NOMO-1 treated with dmso at 0.1 percent for 144 hours (cell line): ENCODE measurements at regions not wholly inside any gene's neighbourhood (a gene's known extent, or its start where the extent isn't known, plus 50 kb on each side); places are given as distances from the start of the nearest gene placed in this dataset.
"Not testable (repeated sequence)": the region's sequence is repeated elsewhere in the genome, so short reads cannot be mapped to it uniquely, and the experiment has no call there.

ENCODE experiments used
- DNase-seq: peaks from one replicate; lab custom pipeline; 2025; ENCODE audit not compliant: unreplicated experiment; lab: John Stamatoyannopoulos, UW

DNA sequence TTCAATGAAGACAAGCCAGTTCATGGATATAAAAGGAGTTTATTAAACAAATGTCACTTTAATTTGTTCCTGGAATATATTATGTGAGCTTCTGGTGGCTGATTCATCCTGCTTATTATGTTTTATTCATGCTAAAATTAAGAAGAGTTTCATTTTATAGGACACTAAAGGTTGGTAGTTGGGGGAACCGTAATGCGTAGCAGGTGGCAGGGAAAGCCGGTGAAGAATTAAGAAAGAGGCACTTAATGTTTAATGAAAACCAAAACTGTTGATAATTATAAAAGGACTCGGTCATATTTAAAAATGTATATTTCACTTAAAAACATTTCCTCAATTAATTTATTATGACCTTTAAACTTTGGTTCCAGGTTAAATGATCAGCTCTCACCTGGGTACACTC, 94.3 kb downstream of the XKR3 start:
- DNase-seq: not testable (repeated sequence)

DNA sequence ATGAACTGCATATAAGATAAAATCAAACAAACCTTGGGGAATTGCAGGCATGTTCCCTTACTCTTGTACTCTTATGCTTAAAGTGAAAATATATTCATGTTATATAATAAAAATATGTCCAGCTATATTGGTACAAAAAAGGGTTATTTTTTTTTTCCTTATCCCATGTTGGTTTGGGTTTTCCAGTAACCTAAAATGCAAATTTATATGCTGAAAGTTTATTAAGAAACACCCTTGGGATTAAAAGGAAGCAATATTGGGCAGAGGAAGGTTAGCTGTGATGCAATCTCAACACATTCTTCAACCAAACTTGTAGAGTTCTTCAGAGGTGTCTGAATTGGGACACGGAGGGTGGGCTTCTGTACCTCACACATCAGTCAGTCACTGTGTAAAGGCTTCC, 97.7 kb downstream of the XKR3 start:
- DNase-seq: not testable (repeated sequence)

DNA sequence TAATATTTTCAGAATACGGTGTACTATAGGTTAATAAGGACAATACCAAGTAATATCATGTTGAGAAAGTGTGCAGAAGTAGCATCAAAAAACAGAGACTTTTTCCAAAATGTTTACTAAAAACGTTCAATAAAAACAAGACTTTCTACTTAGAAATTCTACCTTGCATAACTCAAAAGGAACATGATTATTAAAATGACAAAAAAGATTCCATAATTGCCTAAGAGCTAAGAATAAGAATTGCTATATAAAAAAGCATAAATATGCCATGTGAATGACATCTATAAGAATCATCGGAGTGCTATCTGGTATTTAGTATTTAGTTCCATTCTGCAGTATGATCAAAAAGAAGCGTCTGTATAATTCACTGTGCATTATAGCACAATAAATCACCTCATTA, 102.0 kb downstream of the XKR3 start:
- not testable (repeated sequence) for DNase-seq

DNA sequence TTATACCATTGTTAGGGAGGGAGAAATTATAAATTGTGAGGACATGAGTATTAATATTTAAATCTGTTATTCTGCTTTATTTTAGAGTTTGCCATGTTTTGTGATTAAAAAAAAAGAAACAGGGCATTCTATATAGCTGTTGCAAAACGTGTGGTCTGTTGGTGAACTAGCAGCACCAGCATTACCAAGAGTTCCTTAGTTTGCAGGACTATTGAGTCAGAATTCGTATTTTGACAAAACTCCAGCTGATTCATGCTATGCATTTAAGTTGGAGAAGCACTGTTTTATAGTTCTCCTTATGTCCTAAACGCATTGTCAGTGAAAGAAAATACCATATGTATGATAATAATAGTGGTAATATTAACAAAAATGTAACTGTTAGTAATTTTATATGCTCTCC, 102.6 kb downstream of the XKR3 start:
- DNase-seq: peak; percentile 26

DNA sequence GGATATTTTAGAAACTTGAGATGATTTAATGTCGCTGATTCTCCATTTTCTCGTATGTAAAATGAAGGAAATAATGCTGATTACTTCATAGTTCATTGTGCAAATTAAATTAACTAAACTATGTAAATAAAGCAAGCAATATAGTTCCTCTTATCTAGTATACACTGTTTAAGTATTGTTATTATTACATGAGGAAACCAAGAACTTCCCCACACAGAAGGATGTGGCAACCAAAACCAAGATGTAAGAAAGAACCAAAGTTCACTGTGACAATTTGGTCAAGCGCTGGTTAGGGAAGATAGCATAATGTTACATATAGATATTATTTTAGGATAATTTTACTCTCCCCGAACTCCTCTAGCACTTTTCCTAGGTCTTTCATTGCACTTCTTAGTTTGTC, 103.2 kb downstream of the XKR3 start:
- peak; percentile 66 for DNase-seq

DNA sequence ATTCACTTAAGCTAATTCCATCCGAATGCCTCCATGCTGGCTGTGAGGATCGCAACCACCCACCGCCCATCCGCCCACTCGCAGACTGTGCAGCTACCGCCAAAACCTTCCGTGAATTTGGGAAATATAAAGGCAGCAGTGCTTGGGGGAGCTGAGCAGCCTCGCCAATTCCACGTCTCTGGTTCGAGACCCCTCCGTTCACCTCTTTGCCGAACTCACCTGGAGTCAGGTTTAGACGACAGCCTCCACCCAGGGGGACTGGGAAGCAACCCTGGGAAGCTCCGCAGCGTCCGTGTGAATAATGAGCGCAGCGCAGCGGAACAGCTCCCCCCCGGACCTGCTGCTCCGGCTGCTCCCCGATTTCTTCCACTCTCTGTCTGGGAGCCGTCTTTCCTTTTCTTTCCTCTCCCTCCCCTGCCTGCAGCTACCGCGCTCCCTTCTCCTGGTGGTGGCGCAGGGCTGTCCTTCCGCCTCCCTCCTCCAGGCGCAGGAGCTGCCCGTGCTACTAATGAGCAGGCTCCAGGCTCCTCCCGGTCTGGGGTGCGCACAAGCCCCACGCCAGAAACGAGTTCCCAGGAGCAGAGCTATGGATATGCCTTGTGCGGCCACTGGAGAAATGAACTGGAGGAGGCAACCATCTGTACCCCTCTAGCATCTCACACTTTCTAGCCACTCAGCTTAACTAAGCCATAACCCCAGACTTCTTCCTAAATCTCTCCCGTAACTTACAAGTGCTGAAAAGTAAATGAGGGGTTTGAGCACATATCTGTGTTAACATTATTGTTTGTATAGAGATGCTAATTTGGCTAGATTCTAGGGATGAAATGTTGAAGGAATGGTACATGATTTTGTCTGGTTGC, 107.3 kb downstream of the XKR3 start:
- DNase-seq: no peak

DNA sequence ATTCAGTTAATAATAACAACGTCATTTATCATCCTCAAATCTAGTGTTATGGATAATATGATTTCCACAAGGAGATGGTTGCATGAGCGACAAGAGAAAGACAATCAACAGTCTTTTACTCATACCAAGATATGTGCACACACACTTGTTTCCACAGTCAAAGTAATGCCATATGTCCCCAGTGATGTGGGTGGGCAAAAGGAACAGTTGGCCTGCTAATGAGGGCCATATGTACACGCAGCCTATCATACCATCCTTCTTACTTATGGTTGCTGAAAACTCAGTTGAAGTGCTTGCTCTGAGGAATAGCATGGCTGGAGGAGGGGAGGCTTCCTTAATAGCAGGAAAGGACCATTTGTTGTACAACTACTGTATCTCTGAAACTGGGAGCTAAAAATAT, 110.6 kb downstream of the XKR3 start:
- not testable (repeated sequence) for DNase-seq

DNA sequence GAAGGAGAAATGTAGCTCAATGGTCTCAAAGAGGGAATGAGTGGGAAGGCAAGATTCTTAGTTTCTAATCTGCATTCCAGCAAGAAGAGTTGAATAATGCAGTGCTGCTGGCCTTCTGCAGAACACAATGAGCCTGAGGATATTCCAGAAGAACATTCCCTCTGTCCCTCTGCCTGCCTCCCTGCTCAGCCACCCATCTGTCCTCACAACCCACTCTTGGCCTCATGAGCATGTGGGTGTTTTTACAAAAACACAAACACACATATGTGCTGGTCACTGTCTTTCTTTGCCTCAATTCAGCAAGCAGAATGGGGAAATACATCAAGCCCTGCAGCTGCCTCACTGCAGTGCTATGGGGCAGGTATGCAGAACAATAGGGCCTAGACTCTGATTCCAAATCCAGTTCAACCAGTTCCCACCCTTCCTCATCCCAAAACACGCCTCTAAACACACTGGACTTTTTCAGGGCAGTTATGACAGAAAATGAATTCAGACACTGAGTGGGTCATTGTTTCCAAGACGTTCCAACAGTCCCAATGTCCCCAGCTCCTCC, 109.8 kb upstream of the CCT8L2 start:
- not testable (repeated sequence) for DNase-seq

DNA sequence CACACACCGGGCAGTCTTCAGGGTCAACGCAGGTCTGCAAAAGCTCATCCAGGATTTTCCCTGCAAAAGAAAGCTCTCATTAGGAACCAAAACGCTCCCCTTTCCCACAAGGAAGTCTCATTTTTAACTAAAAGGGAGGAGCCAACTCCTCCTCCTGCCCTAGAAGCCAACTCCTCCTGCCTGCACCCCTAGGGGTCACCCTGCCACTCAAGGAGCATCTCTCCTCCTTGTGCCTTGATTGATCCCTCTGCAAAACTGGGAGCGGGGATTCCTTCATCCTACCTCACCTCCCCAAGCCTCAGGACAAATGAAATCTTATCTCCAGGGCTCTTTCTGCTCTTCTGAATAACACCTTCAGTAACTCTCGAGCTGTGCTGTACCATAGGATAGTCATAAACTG, 107.8 kb upstream of the CCT8L2 start:
- DNase-seq: not testable (repeated sequence)

DNA sequence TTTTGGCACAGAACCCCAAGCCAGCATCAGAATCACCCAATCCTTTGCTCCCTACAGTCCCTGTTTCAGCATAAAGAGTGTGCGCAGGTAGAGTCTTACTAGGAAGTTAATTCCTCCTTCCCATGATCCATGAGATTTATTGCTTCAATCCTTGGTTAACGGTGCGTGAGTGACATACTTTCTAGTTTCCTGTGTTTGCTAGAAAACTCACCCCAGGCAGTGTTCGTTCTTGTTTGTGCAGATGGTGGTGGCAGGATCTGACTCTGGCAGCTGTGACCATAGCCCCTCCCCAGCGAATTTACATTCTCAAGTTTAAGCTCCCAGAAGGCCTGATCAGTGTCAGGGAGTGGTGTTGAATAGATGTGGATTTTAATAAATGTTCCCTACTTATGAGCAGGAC, 106.7 kb upstream of the CCT8L2 start:
- DNase-seq: no peak

DNA sequence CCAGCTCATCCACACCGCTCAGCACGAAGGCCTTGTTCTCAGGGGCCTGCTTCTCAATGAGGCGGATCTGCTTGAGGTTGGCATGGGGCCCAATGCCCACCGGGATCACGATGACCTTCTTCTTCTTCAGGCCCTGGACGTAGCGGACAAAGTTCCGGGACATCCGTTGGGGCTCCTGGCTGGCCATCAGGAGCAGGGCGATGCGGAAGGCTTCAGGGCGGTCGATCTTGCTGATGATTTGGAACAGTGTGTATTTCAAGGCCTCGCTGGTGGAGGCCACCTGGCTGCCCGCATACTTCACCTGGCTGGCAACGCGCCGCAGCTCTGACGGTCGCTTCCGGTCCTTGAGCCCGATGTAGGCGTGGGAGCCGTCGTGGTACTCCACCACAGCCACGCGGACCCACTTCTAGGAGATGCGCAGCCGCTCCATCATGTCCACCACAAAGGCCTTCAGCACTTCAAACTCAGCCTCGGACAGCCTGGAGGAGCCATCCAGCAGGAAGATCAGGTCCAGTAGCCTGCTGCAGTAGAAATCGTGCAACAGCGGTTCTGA, 105.0 kb upstream of the CCT8L2 start:
- DNase-seq: not testable (repeated sequence)

DNA sequence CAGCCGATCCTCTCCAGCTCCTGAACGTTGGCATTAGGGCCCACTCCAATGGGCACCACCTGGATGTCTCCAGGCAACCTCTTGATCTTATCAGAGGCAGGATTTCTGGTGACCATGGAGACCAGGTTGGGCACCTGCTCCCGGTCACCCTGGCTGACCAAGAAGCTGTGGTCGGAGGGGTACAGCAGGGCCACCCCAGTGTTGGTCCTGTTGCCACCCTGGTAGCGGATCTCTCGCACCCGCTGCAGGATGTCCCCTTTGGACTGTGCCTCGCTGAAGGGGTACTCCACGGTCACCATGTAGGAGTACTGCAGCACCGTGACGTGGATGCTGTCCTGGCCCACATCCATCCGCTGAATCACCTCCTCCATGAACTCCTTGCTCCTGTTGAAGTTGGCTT, 104.3 kb upstream of the CCT8L2 start:
- DNase-seq: not testable (repeated sequence)

DNA sequence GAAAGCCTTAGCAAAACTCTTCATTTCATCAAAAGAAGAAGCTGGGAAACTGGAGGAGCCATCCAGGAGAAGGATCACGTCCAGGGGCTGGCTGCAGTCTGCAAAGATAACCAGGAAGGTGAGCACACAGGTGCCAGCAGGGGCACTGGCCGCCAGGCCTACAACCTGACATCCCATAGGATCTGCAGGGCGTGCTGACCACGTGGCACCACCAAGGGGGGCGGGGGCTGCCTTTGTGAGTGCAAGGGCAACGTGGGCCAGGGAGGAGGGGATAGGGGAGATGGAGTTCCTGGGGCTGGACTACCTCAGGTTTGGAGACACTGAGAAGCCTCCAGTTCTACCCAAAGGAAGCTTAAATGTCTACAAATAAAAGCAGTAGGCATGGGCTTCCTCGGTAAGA, 102.7 kb upstream of the CCT8L2 start:
- no peak for DNase-seq

DNA sequence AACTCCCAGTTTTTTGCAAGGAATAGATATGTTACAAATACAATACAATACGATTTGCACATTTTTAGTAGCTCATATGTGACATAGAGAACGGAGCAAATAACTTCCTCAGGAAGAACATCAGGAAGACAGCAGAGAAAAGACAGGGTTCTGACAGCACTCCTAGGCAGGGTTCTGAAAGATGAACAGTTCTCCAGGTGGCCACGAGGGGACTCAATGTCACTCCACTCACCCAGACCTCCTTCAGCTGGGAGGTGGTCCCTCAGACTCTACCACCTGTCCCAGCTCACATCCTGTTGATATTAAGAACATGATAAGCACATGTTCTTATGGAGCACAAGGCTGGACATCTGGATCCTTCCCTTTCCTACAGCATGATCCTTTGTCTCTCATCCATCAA, 101.1 kb upstream of the CCT8L2 start:
- DNase-seq: not testable (repeated sequence)

DNA sequence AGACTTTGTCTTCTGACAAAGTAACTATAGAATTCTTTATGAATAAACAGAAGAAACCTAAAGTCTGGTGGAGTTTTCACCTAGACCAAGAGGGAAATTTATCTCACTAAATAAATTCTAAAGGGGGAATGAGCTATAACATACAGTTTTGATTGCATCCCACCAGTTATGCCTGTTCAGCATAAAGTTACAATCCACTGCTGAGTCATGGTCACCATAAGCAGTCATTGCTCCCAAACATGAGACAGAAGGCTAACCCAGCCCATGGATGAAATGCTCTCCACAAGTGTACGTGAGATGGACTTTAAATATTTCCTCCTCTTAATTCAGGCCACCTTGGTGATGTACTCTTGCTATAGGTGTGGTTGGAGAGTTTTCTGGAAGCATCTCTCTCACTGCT, 96.7 kb upstream of the CCT8L2 start:
- not testable (repeated sequence) for DNase-seq

DNA sequence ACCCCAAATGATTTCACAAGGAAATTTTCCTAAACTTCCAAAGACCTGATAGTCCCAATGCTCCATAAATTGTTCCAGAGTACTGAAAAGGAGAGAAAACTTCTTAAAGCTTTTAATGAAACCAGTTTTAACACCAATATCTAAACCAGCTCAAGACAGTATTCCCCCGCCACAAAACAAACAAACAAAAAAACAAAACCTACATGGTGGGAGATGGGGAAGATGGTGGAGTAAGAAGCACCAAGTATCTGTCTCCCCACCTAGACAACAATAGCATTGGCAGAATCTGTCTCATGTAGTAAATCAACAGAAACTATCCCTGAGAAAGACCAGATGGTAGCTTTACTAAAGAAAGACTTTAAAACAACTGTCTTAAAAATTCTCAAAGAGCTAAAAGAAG, 88.7 kb upstream of the CCT8L2 start:
- DNase-seq: not testable (repeated sequence)

DNA sequence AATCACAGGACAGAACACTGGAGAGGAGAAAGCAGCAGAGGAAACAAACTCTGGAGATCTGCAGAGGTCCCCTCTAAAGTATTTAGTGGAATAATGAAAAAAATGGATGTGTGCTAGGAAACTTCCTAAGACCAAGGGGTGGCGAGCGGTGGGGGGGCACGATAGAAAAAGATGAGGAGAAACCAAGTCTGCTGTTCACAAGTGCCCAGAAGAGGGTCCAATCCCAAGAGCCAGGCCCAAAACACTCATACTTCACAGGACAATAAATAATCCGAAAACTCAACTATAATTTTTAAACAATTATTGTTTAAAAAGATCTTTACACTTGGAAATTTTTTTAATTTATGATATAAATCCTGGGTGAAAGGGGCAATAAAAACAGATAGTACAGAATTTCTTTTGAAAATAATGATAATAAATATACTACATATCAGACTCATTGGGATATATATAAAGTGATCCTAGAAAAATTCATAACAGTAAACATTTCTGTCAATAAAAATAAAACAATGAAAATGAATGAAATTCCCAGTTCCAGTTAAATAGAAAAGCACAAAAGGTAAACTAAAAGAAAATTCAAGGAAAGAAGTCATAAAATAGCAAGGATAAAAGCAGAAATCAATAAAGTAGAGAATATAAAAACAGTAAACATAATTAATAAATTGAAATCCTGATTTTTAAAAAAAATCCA, 87.7 kb upstream of the CCT8L2 start:
- not testable (repeated sequence) for DNase-seq

DNA sequence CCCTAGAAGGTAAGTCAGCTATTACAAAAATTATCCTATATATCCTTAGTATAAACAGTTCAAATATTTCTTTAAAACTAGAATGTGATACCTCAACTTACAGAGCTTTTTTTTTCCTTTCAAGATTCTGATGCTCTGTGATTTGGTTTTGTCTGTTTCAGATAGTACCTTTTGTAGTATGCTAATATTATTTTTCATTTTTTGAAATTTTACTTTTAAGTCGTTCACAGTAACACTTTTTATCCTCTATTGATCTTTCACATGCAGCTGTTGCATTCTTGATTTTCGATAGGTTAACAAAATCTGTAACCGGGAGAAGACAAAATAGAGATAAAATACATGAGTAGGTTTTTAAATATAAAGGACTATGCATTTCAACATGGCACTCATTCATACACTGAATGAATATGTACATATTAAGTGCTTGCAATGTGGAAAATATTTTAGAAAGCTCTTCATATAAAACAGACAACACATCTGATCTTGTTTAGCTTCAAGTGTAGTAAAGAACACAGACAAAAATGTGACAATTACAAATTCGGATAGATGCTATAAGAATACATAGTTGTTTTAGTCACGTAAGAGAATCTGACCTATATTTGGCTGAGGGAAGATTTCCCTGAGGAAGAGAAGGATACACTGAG, 86.7 kb upstream of the CCT8L2 start:
- DNase-seq: not testable (repeated sequence)

DNA sequence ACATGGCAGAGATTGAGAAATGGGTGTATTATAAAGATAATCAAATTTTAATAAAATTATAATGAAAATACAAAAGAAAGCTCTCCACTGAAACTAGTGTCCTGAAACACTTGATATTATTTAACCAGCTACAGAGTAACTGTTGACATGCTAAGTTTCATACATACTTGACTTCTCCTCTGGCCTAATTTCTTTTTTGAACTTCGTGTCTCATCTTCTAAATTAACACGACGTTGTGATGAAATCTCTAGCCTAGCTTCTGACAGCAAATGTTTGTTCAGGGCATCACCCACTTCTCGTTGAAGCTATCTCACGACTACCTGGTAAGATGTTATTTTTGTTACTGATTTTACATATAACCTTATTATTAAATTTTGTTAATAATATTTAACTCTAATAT, 80.8 kb upstream of the CCT8L2 start:
- not testable (repeated sequence) for DNase-seq

DNA sequence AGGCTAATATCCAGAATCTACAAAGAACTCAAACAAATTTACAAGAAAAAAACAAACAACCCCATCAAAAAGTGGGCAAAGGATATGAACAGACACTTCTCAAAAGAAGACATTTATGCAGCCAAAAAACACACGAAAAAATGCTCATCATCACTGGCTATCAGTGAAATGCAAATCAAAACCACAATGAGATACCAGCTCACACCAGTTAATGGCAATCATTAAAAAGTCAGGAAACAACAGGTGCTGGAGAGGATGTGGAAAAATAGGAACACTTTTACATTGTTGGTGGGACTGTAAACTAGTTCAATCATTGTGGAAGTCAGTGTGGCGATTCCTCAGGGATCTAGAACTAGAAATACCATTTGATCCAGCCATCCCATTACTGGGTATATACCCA, 73.0 kb upstream of the CCT8L2 start:
- not testable (repeated sequence) for DNase-seq

DNA sequence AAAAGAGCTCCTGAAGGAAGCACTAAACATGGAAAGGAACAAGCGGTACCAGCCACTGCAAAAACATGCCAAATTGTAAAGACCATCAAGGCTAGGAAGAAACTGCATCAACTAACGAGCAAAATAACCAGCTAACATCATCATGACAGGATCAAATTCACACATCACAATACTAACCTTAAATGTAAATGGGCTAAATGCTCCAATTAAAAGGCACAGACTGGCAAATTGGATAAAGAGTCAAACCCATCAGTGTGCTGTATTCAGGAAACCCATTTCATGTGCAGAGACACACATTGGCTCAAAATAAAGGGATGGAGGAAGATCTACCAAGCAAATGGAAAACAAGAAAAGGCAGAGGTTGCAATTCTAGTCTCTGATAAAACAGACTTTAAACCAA, 69.7 kb upstream of the CCT8L2 start:
- not testable (repeated sequence) for DNase-seq
